NCI-H2196 treated with DMSO at 0.1 percent for 48 hours (cell line): ENCODE measurements at regions not wholly inside any gene's neighbourhood (a gene's known extent, or its start where the extent isn't known, plus 50 kb on each side); places are given as distances from the start of the nearest gene placed in this dataset.
"Not testable (repeated sequence)": the region's sequence is repeated elsewhere in the genome, so short reads cannot be mapped to it uniquely, and the experiment has no call there.

Experiments
- DNase-seq: peaks from one replicate; lab custom pipeline; 2025; ENCODE audit not compliant: unreplicated experiment; lab: John Stamatoyannopoulos, UW

GRCh38 chr13:109702030-109702597 lies 84.3 kb downstream of the IRS2 start:
- DNase-seq: not testable (repeated sequence)

DNA sequence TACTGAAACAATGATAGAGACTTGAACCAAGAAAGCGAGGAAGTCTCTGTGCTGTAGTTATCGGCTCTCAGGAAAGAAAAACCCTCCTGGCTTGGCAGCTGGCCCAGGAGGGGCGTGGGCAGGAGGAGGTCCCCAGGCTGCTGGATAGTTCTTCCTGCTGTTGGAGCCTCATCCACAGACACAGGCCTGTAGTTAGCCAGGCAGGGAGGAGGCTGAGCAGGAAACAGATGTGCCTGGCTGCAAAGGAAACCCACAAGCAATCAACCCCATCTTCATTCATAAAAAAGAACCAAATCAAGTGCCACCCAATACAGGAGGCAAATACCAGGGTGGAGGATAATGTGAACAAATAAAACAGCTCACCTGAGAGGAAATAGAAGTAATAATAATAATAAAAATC lies 86.2 kb downstream of the IRS2 start:
- DNase-seq: peak; percentile 36

GRCh38 chr13:109699628-109700071 lies 86.7 kb downstream of the IRS2 start:
- DNase-seq: no peak

DNA sequence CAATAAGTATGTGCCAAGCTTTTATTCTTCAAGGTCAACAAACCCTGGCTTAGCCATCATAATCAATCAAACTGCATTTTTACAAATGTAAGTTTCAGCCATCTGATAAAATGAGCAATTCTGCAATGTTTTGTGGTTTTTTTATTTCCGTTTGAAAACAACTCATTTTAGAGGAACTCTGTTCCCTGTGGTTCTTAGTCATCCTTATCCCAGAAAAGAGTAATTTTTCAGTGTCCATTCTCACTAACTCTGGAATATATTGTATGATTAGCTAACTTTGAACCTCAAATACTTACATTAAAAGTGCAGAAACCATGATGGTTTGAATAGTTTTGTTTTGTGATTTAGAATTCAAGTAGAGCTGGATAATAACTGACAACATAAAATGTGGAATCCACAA lies 87.6 kb downstream of the IRS2 start:
- no peak for DNase-seq

GRCh38 chr13:109697936-109698335 lies 88.4 kb downstream of the IRS2 start:
- no peak for DNase-seq

DNA sequence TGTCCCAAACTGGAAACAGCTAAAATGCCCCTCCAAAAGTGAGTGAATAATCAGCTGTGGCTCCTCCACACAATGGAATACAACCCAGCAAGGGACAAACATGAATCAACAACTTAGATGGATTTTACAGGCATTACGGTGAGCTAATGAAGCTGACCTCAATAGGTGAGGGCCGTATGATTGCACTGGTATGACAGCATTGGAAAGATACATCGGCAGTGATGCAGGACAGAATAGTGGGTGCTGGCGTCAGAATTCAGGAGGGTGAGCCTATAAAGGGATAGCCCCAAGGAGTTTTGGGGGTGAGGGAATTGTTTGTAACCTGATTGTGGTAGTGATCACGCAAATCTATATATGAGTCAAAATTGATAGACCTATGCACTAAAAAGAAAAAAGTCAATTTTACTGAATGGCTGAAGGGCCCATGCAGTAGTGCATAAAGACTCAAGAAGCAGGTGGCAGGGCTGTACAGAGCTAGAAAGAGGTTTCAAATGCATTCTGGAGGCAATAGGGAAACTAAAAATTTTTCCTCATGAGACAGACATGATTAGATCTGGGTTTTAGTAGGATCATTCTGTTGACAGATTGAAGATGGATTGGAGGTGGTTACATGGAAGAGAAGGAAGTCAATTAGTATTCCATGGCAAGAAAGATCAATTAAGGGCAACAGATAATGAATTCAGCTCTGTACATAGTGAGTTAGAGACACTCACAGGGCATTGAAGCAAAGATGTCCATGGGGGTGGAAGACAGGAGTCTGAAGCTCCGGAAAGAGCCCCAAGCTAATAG lies 90.8 kb downstream of the IRS2 start:
- DNase-seq: no peak

- no peak for DNase-seq
Observed at GRCh38 chr13:109694972-109695371, 91.4 kb downstream of the IRS2 start.

- no peak for DNase-seq
Observed at GRCh38 chr13:109693213-109693612, 93.2 kb downstream of the IRS2 start.

- no peak for DNase-seq
Observed at GRCh38 chr13:109691689-109692088, 94.7 kb downstream of the IRS2 start.

- no peak for DNase-seq
Observed at GRCh38 chr13:109687559-109688448, 98.6 kb downstream of the IRS2 start.

DNA sequence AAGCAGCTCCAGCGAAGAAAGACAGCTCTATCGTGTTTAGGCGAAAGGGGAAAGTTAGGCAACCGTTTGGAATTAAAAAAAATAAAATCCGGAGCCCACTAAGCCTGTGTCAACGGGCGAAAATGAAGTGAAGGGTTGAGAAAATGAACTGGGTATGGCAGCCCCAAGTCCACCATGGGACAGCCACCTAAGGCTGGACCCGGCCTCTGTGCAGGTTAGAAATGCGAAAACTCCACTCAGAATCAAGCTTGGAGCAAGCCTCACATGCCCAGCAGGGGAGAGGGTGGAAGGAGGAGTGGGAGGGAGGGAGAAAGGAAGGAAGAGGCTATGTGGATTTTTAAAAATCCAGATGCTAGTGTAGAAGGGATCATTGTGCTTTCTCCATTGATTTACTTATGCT lies 101.2 kb downstream of the IRS2 start:
- no peak for DNase-seq

GRCh38 chr13:109684824-109685202 lies 101.6 kb downstream of the IRS2 start:
- DNase-seq: no peak

GRCh38 chr13:109684084-109684823 lies 102.1 kb downstream of the IRS2 start:
- no peak for DNase-seq

DNA sequence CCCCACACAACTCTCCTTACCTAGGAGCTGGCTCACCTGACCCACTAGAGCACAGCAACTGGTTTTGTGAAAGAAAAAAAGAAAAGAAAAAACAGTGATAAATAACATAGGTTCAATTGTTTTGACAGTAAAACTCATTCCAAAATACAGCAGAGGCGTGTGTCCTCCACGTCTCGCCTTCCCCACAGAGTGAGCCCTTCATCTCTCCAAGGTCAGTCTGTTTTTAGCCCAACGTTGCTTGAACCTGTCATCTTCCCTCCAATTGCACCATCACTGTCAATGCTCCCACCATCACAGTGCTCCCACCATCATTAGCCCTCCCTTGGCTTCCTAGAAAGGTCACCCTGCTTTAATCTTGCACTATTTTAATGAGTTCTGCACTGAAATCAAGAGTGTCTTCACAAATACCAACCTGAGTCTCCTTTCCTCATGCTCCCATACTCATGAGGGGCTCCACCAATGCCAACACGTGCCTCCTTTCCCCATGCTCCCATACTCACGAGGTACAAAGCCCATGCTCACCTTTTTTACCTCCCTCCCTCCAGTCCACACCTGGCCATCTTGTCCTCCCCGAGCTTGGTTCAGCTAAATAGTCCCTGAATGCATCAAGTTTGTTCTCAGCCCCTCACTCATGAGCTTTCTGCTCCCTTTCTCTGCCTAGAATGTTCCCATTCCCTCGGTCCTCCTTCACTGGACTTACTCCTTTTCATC lies 103.7 kb downstream of the IRS2 start:
- DNase-seq: no peak

GRCh38 chr13:109680930-109681329 lies 105.5 kb downstream of the IRS2 start:
- no peak for DNase-seq

- no peak for DNase-seq
Observed at GRCh38 chr13:109680288-109680687, 106.1 kb downstream of the IRS2 start.

DNA sequence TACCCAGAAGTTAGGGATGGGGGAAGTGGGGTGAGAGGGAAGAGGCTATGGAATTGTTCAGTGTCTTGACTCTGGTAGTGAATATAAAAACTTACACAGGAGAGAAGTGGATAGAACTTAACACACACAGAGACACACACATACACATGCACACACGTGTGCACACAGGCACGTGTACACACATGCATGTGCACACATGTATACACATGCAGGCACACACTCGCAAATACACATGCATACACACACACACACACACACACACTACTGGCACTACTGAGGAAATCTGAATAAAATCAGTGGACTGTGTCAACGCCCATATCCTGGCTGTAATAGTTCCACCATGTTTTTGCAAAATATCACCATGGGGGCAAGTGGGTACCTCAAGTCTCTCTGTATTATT lies 107.9 kb downstream of the IRS2 start:
- no peak for DNase-seq

DNA sequence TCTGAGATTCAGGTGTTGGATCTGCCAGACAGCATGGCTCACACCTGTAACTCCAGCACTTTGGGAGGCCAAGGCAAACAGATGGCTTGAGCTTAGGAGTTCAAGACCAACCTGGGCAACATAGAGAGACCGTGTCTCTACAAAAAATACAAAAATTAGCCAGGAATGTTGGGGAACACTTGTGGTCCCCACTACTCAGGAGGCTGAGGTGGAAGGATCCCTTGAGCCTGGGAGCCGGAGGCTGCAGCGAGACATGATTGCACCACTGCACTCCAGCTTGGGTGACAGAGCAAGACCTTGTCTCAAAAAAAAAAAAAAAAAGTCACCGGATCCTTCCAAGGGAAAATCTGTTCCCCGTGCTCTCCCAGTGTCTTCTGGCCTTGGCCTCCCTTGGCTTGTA lies 109.2 kb downstream of the IRS2 start:
- DNase-seq: no peak

GRCh38 chr13:109673477-109673876 lies 112.9 kb downstream of the IRS2 start:
- no peak for DNase-seq

GRCh38 chr13:109672545-109672944 lies 113.8 kb downstream of the IRS2 start:
- no peak for DNase-seq

DNA sequence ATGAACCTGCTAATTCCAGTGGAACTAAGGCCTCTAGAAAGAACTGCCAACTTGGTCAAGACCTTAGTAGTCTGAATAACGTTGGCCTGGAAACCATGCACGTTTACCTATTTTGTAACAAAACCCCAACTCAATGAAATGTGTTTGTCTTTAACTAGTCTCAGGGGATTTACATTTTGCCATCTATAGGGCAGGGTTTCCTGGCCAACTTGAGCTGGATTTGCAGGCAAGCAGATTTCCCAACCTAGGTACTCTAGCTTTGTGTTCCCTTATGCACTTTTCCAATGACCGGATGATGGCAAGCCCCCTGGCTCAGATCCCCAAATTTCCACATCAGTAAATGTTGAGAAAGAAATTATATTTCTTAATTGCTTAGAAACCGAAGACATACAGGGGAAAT lies 114.5 kb downstream of the IRS2 start:
- DNase-seq: no peak
